Colonic mucosa (tissue), 4 donors: ENCODE measurements at regions not wholly inside any gene's neighbourhood (a gene's known extent, or its start where the extent isn't known, plus 50 kb on each side); places are given as distances from the start of the nearest gene placed in this dataset.

Experiments
- DNase-seq: peaks from one replicate; pipeline ENCODE4 v3.0.0-alpha.2; 2020
- H3K27ac ChIP-seq: fragments of 200-600 bp; one replicate; pipeline ENCODE4 v1.8.0; 2021
- H3K27me3 ChIP-seq: fragments of 200-600 bp; one replicate; pipeline ENCODE4 v1.8.0; 2021
- H3K36me3 ChIP-seq: fragments of 200-600 bp; one replicate; pipeline ENCODE4 v1.8.0; 2021
- H3K4me1 ChIP-seq: fragments of 200-600 bp; one replicate; pipeline ENCODE4 v1.8.0; 2021; ENCODE audit warnings: mild to moderate bottlenecking
- H3K4me3 ChIP-seq: fragments of 200-600 bp; one replicate; pipeline ENCODE4 v1.8.0; 2021
- H3K9ac ChIP-seq, 2 donors: one replicate each; pipeline ENCODE4 v1.7.0; 2013; ENCODE audit warnings: control low read depth in 2 of 2, low read depth in 2 of 2, low read length in 2 of 2
- H3K9me3 ChIP-seq: fragments of 200-600 bp; one replicate; pipeline ENCODE4 v1.8.0; 2021
- intact Hi-C: fragments of 100-400 bp; cut with DNase I; formaldehyde crosslinking; loops from one replicate; pipeline ENCODE4 v1.14.1; 2022
- TF ChIP-seq, protein P1 (sequence below): fragments of 200-600 bp; IDR thresholded peaks from one replicate; pipeline ENCODE4 v1.8.0; 2022; ENCODE audit warnings: antibody characterized with exemption, mild to moderate bottlenecking
- donor health status: healthy.
- donor health status: DM: no; HTN: no; CAD: no.
- donor health status: DM: no; HTN: no; CAD: no.

DNA sequence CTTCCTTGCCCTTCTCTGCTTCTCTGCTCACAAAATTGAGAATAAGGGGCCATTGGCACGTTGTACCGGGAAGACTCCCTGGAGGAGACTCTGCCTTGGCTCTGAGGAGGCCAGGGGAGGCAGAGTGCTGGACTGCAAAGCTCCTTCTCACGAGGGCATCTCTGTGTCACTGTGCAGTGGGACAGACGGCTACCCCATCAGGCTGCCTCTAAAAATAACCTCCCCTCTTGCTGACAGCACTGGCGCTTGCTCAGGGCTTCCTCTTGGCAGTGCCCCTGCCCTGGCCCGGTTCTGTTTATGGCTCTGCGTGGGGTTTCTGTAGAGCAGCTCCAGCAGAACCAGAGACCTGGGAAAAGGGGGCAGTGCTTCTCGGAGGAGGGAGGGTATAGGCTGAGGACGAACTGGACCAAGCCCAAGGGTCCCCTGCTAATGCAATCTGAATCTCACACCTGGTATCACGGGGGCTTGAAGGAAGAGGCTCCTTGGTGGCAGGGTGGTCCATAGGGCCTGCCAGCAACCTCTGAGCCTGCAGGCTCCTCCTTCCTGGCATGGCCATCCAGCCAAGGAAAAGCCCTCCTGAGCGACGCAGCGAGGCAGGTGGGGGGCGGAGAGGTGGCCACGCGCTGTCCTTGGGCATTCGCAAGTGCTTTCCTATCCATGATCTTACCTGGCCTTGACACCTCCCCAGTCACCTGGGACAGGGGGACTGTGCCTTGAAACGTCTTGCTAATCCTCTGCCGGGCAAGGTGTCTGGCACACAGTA lies 63.3 kb upstream of the TLE3 start:
- Histone ChIP-seq H3K27ac (no peak overlapping the region), H3K4me3 (no peak overlapping the region), H3K4me1 (no peaks in the 10 kb centered on the region), H3K27me3 (no peaks in the 10 kb centered on the region), H3K9ac (no peak overlapping the region), H3K9me3 (no peaks in the 10 kb centered on the region), H3K36me3 (no peaks in the 10 kb centered on the region)
- TF ChIP-seq, protein P1, sequence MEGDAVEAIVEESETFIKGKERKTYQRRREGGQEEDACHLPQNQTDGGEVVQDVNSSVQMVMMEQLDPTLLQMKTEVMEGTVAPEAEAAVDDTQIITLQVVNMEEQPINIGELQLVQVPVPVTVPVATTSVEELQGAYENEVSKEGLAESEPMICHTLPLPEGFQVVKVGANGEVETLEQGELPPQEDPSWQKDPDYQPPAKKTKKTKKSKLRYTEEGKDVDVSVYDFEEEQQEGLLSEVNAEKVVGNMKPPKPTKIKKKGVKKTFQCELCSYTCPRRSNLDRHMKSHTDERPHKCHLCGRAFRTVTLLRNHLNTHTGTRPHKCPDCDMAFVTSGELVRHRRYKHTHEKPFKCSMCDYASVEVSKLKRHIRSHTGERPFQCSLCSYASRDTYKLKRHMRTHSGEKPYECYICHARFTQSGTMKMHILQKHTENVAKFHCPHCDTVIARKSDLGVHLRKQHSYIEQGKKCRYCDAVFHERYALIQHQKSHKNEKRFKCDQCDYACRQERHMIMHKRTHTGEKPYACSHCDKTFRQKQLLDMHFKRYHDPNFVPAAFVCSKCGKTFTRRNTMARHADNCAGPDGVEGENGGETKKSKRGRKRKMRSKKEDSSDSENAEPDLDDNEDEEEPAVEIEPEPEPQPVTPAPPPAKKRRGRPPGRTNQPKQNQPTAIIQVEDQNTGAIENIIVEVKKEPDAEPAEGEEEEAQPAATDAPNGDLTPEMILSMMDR, result no peak
- DNase-seq, result no peak
- intact Hi-C loops, result no loop called here

DNA sequence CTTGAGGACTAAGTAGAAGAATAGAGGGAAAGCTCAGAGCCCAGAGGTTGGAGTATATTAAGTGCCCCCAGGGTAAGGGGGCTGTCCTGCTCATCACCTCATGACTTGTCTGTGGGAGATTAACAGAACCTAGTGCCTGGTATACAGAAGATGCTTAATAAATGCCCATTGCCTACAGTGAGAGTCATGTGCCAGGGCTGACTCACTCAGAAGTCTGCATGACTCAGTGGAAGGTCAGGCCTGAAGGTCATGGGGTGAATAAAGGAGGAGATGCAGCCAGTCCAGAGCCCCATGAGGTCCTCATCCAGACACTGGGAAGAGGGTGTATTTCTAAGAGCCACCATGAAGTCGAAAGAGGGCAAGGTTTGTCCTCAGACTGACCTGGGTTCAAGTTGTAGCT lies 62.5 kb upstream of the TLE3 start:
- H3K9me3 ChIP-seq, result no peaks in the 10 kb centered on the region
- H3K27ac ChIP-seq, result no peak overlapping the region
- intact Hi-C loops, result no loop called here
- no peak overlapping the region for H3K9ac ChIP-seq
- H3K36me3 ChIP-seq, result no peaks in the 10 kb centered on the region
- TF ChIP-seq, protein P1, result no peak
- no peaks in the 10 kb centered on the region for H3K4me1 ChIP-seq
- no peak overlapping the region for H3K4me3 ChIP-seq
- DNase-seq, result no peak
- no peaks in the 10 kb centered on the region for H3K27me3 ChIP-seq

DNA sequence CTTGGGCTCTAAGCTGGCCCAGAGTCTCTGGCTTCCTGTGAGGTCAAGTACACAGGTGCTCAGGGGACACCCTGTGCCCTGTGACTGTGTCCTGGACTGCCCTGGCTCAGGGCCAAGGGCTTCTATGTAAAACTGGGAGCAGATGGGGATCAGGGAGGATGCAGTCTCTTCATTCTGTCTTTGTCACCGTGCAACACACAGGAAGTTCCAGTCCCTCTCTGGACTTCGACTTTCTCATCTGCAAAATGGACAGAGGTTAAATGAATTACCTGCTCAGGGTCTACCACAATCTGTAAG lies 61.9 kb upstream of the TLE3 start:
- intact Hi-C loops, result no loop called here
- H3K27me3 ChIP-seq, result no peaks in the 10 kb centered on the region
- TF ChIP-seq, protein P1, result no peak
- no peak for DNase-seq
- H3K27ac ChIP-seq, result no peak overlapping the region
- no peaks in the 10 kb centered on the region for H3K36me3 ChIP-seq
- no peaks in the 10 kb centered on the region for H3K4me1 ChIP-seq
- no peaks in the 10 kb centered on the region for H3K9me3 ChIP-seq
- no peak overlapping the region for H3K9ac ChIP-seq
- H3K4me3 ChIP-seq, result no peak overlapping the region

DNA sequence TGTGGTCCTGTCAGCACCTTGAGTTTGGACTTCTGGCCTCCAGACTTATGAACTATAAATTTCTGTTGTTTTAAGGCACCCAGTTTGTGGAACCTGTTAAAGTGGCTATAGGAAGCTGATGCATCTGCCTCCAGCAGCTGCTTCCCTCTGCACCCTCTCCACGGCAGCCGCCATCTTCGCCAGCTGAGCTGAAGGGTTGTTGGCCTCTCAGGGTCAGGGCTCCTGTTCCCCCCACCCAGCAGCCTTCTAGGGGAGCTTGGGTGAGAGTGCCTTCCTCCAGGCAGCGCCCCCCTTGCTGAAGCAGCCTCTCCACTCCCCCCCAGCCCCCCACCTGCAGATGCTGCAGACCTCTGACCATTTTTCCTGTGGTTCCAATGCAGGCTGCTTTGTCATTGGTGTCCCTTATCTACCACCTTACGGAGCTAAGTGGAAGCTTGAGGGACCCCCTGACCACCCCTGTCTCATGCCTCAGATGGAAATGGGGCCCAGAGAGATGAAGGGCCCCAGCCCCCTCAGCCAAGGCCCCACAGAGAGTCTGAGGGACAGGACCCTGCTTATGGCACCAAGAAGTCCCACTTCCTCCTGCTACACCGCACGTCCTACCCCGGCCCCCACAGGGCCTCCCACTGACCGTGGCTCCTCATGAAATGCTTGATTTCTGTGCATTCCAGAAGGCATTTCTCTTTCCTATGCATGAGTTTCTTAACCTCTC lies 61.4 kb upstream of the TLE3 start:
- intact Hi-C loops, result no loop called here
- no peak overlapping the region for H3K27ac ChIP-seq

DNA sequence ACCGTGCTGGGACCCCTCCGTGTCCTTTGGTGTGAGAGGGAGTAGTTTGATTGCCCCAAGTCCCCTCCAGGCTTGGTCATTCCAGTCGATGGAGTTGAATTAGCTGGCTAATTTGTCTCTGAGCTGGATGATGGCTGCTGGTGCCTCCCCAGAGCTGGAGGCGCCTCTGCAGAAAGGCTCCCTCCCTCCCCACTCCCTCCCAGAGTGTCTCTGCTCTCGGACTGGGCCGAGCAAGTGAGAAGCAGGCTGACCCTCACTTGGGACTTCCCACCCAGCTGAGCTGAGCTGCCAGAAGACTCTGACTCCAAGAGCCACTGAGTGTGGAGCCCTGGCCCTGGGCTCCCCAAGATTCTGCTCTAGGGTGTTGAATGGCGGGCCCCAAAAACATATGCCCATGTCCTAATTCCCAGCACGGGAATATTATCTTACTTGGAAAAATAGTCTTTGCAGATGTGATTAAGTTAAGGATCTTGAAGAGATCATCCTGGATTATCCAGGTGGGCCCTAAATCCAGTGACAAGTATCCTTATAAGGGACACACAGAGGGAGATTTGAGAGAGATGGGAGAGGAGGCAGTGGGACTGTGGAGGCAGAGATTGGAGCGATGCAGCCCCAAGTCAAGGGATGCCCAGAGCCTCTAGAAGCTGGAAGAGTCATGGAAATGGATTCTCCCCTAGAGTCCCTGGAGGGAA lies 60.7 kb upstream of the TLE3 start:
- intact Hi-C loops, result no loop called here

More for the DNA sequence above, 61.4 kb upstream of the TLE3 start:
- TF ChIP-seq, protein P1, result no peak
- Histone ChIP-seq H3K9ac (no peak overlapping the region), H3K9me3 (no peaks in the 10 kb centered on the region), H3K36me3 (no peaks in the 10 kb centered on the region), H3K4me1 (no peaks in the 10 kb centered on the region), H3K4me3 (no peak overlapping the region), H3K27me3 (no peaks in the 10 kb centered on the region)
- DNase-seq, result no peak

More for the DNA sequence above, 60.7 kb upstream of the TLE3 start:
- H3K4me3 ChIP-seq, result no peak overlapping the region
- H3K4me1 ChIP-seq, result no peaks in the 10 kb centered on the region
- no peak overlapping the region for H3K9ac ChIP-seq
- DNase-seq, result no peak
- no peak overlapping the region for H3K27ac ChIP-seq
- TF ChIP-seq, protein P1, result no peak
- H3K27me3 ChIP-seq, result no peaks in the 10 kb centered on the region
- H3K9me3 ChIP-seq, result no peaks in the 10 kb centered on the region
- H3K36me3 ChIP-seq, result no peaks in the 10 kb centered on the region
